ENCODE measurements at regions not wholly inside any gene's neighbourhood (a gene's known extent, or its start where the extent isn't known, plus 50 kb on each side); places are given as distances from the start of the nearest gene placed in this dataset.

GRCh38 chr3:31307131-31307785 is 225.5 kb upstream of the STT3B start:
- Histone ChIP-seq H3K36me3 (no peaks in the 10 kb centered on the region), H3K27me3 (no peaks in the 10 kb centered on the region), H3K9me3 (no peaks in the 10 kb centered on the region), H3K4me1 (no peaks in the 10 kb centered on the region), H3K27ac (no peak overlapping the region), H3K4me3 (no peak overlapping the region)
- WGBS, 2 donors = 86 to 100% methylated on average over 1 of the region's 1 CpG
- no peak for TF ChIP-seq POLR2A (IDR thresholded peaks at IDR 0.05)
- TF ChIP-seq, protein P1, sequence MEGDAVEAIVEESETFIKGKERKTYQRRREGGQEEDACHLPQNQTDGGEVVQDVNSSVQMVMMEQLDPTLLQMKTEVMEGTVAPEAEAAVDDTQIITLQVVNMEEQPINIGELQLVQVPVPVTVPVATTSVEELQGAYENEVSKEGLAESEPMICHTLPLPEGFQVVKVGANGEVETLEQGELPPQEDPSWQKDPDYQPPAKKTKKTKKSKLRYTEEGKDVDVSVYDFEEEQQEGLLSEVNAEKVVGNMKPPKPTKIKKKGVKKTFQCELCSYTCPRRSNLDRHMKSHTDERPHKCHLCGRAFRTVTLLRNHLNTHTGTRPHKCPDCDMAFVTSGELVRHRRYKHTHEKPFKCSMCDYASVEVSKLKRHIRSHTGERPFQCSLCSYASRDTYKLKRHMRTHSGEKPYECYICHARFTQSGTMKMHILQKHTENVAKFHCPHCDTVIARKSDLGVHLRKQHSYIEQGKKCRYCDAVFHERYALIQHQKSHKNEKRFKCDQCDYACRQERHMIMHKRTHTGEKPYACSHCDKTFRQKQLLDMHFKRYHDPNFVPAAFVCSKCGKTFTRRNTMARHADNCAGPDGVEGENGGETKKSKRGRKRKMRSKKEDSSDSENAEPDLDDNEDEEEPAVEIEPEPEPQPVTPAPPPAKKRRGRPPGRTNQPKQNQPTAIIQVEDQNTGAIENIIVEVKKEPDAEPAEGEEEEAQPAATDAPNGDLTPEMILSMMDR (IDR thresholded peaks at IDR 0.05) = no peak
- no peak for TF ChIP-seq EP300 (IDR thresholded peaks at IDR 0.05)
- TF ChIP-seq POLR2AphosphoS5 (IDR thresholded peaks at IDR 0.05) = no peak
- DNase-seq (no peak), ATAC-seq (ENCODE audit: low FRiP score in 2 of 2) (no peak)

DNA sequence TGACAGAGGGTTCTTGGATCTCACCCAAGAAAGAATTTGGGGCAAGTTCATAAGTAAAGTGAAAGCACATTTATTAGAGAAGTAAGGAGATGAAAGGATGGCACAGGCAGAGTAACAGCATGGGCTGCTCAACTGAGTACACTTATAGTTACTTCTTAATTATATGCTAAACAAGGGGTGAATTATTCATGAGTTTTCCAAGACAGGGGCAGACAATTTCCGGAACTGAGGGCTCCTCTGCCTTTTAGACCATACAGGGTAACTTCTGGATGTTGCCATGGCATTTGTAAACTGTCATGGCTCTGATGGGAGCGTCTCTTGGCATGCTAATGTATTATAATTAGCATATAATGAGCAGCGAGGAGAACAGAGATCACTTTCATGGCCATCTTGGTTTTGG is 221.2 kb upstream of the STT3B start:
- TF ChIP-seq POLR2A (IDR thresholded peaks at IDR 0.05) = no peak
- no peak for TF ChIP-seq POLR2AphosphoS5 (IDR thresholded peaks at IDR 0.05)
- TF ChIP-seq, protein P1 (IDR thresholded peaks at IDR 0.05) = no peak
- no peak for TF ChIP-seq EP300 (IDR thresholded peaks at IDR 0.05)
- Histone ChIP-seq H3K4me1 (no peaks in the 10 kb centered on the region), H3K4me3 (no peak overlapping the region), H3K27me3 (no peaks in the 10 kb centered on the region), H3K27ac (no peak overlapping the region), H3K36me3 (no peaks in the 10 kb centered on the region), H3K9me3 (peaks cover 0 to 5% (median 1%) of the 10 kb centered on the region in 4 donors)
- ATAC-seq (ENCODE audit: low FRiP score in 2 of 2) = no peak
- DNase-seq = no peak
- 96 to 98% methylated on average over 3 of the region's 3 CpGs for WGBS, 2 donors

DNA sequence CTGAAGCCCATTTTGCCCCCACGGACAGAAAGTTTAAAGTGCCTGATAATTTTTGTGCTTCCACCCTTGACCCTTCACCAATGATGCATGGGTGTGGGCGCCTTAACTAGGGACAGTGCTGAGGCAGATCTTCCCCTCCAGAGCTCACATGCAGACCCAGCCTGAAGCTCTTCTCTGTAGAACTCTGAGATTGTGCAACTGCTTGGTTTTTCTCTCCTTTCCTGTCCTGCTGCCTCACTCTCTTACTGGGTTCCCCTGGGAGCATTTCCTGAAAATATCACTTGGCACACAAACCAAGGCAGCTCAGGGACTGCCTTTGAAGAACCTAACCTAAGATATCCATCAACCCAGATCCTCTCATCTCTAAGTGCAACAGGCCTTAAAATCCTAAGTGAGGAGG is 220.3 kb upstream of the STT3B start:
- Histone ChIP-seq H3K36me3 (no peaks in the 10 kb centered on the region), H3K27ac (no peak overlapping the region), H3K4me1 (no peaks in the 10 kb centered on the region), H3K9me3 (peaks cover 0 to 5% (median 1%) of the 10 kb centered on the region in 4 donors), H3K4me3 (no peak overlapping the region), H3K27me3 (no peaks in the 10 kb centered on the region)
- 58 to 71% methylated on average over 1 to 2 of the region's 2 CpGs for WGBS, 2 donors
- TF ChIP-seq EP300 (IDR thresholded peaks at IDR 0.05) = no peak
- TF ChIP-seq, protein P1 (IDR thresholded peaks at IDR 0.05) = no peak
- TF ChIP-seq POLR2AphosphoS5 (IDR thresholded peaks at IDR 0.05) = no peak
- no peak for TF ChIP-seq POLR2A (IDR thresholded peaks at IDR 0.05)
- DNase-seq (no peak), ATAC-seq (ENCODE audit: low FRiP score in 2 of 2) (no peak)

- Histone ChIP-seq H3K27me3 (no peaks in the 10 kb centered on the region), H3K9me3 (peaks cover 0 to 5% (median 1%) of the 10 kb centered on the region in 4 donors), H3K27ac (no peak overlapping the region), H3K4me3 (no peak overlapping the region), H3K4me1 (no peaks in the 10 kb centered on the region), H3K36me3 (no peaks in the 10 kb centered on the region)
- DNase-seq = no peak
- TF ChIP-seq, protein P1 (IDR thresholded peaks at IDR 0.05) = no peak
- TF ChIP-seq POLR2A (IDR thresholded peaks at IDR 0.05) (no peak), POLR2AphosphoS5 (IDR thresholded peaks at IDR 0.05) (no peak), EP300 (IDR thresholded peaks at IDR 0.05) (no peak)
- 91 to 93% methylated on average over 2 of the region's 2 CpGs for WGBS, 2 donors
- no peak for ATAC-seq (ENCODE audit: low FRiP score in 2 of 2)
Observed at GRCh38 chr3:31314258-31314657, 218.5 kb upstream of the STT3B start.

- Histone ChIP-seq H3K4me1 (no peaks in the 10 kb centered on the region), H3K27ac (no peak overlapping the region), H3K4me3 (no peak overlapping the region), H3K36me3 (no peaks in the 10 kb centered on the region), H3K27me3 (no peaks in the 10 kb centered on the region), H3K9me3 (peaks cover 0 to 5% (median 1%) of the 10 kb centered on the region in 4 donors)
- WGBS, 2 donors = 96 to 97% methylated on average over 2 of the region's 2 CpGs
- TF ChIP-seq POLR2A (IDR thresholded peaks at IDR 0.05) (no peak), EP300 (IDR thresholded peaks at IDR 0.05) (no peak), POLR2AphosphoS5 (IDR thresholded peaks at IDR 0.05) (no peak)
- TF ChIP-seq, protein P1 (IDR thresholded peaks at IDR 0.05) = no peak
- no peak for DNase-seq
- ATAC-seq (ENCODE audit: low FRiP score in 2 of 2) = no peak
Observed at GRCh38 chr3:31319332-31319731, 213.4 kb upstream of the STT3B start.
